Upper lobe of left lung (tissue), 4 donors: ENCODE measurements at regions not wholly inside any gene's neighbourhood (a gene's known extent, or its start where the extent isn't known, plus 50 kb on each side); places are given as distances from the start of the nearest gene placed in this dataset.

ENCODE experiments used
- CTCF ChIP-seq, 6 experiments: fragments of 450-650 bp in 4 of 6; fragments of 200-600 bp in 2 of 6; sonication (generic) in 2 of 6; IDR thresholded peaks; one replicate each; pipeline ENCODE4 v1.5.1; 2016 to 2019; ENCODE audit warnings: antibody characterized with exemption in 6 of 6
- POLR2A ChIP-seq, 4 donors: fragments of 450-650 bp; IDR thresholded peaks; one replicate each; pipeline ENCODE4 v1.5.1; 2016 to 2017; ENCODE audit warnings: antibody characterized with exemption in 4 of 4, mild to moderate bottlenecking in 2 of 4
- POLR2AphosphoS5 ChIP-seq, 2 donors: sonication (generic); formaldehyde crosslinking; IDR thresholded peaks; one replicate each; pipeline ENCODE4 v1.5.1; 2017; ENCODE audit warnings: antibody characterized with exemption in 2 of 2

- TF ChIP-seq CTCF (IDR thresholded peaks at IDR 0.05) = no peak
- no peak for TF ChIP-seq POLR2A (IDR thresholded peaks at IDR 0.05)
- no peak for TF ChIP-seq POLR2AphosphoS5 (IDR thresholded peaks at IDR 0.05)
Observed at GRCh38 chr11:32315121-32315520, 120.2 kb downstream of the WT1 start.
